NT2/D1 (cell line): ENCODE measurements at regions not wholly inside any gene's neighbourhood (a gene's known extent, or its start where the extent isn't known, plus 50 kb on each side); places are given as distances from the start of the nearest gene placed in this dataset.

Experiments
- SUZ12 ChIP-seq: IDR thresholded peaks from 2 replicates; pipeline ENCODE4 v1.6.1; 2011; ENCODE audit not compliant: insufficient read length, insufficient read depth; ENCODE audit errors: extremely low read depth
- YY1 ChIP-seq: IDR thresholded peaks from 2 replicates; pipeline ENCODE4 v1.6.1; 2011; ENCODE audit not compliant: insufficient read length, insufficient read depth
- ZNF274 ChIP-seq: IDR thresholded peaks from 2 replicates; pipeline ENCODE4 v1.6.1; 2011; ENCODE audit warnings: mild to moderate bottlenecking, low read depth, low read length

GRCh38 chr7:124269774-124270173 is 236.9 kb upstream of the TMEM229A start:
- TF ChIP-seq ZNF274: no peak
- TF ChIP-seq SUZ12: no peak
- TF ChIP-seq YY1: no peak
